Endothelial cell of umbilical vein (primary cell): ENCODE measurements at regions not wholly inside any gene's neighbourhood (a gene's known extent, or its start where the extent isn't known, plus 50 kb on each side); places are given as distances from the start of the nearest gene placed in this dataset.

Source experiments
- BruUV-seq: library from RNA; stranded (reverse); fragments of 400-500 nt; replicated peaks from 2 replicates; lab custom pipeline; 2021; lab: Mats Ljungman, UMichigan
- CTCF ChIA-PET: fragments of 300-600, 350-600 bp; sonication (Branson Sonifier 250); formaldehyde crosslinking; loops from one replicate; lab custom pipeline; 2021; ENCODE audit warnings: antibody characterized with exemption, inconsistent platforms; lab: Charles Lee
- POLR2A ChIA-PET: fragments of 300-600, 350-600 bp; sonication (Branson Sonifier 250); formaldehyde crosslinking; loops from one replicate; lab custom pipeline; 2021; ENCODE audit warnings: antibody characterized with exemption, inconsistent platforms; lab: Charles Lee
- DNase-seq: peaks from one replicate; pipeline ENCODE4 v3.0.0-alpha.2; 2011; ENCODE audit warnings: low read depth, low spot score
- FAIRE-seq: peaks from 2 replicates; lab custom pipeline; 2011; peaks lifted over from hg19 to GRCh38; lab: Jason Lieb, UNC
- H2AFZ ChIP-seq: 2 replicates; pipeline ENCODE4 v1.6.0; 2012; ENCODE audit warnings: low read depth, low read length, control low read depth, inconsistent platforms
- H3K27ac ChIP-seq: 2 replicates; pipeline ENCODE4 v1.5.1; 2011; ENCODE audit warnings: low read depth, mild to moderate bottlenecking, control low read depth, low read length, moderate library complexity; ENCODE audit not compliant: insufficient read depth
- H3K27me3 ChIP-seq, 2 experiments: 2 replicates each; pipeline versions ENCODE4 v1.6.0 to v1.6.1; 2011; ENCODE audit warnings: low read length in 2 of 2, mixed read lengths in 1 of 2; ENCODE audit not compliant: control insufficient read depth in 2 of 2, insufficient read depth in 2 of 2
- H3K36me3 ChIP-seq, 2 experiments: 2 replicates in 1 of 2; 3 replicates in 1 of 2; pipeline ENCODE4 v1.5.1; 2011; ENCODE audit warnings: low read length in 2 of 2, mild to moderate bottlenecking in 1 of 2, moderate library complexity in 1 of 2; ENCODE audit not compliant: control insufficient read depth in 2 of 2, insufficient read depth in 2 of 2; ENCODE audit errors: extremely low read depth in 1 of 2
- H3K4me1 ChIP-seq: 3 replicates; pipeline ENCODE4 v1.5.1; 2011; ENCODE audit warnings: mild to moderate bottlenecking, low read length; ENCODE audit not compliant: control insufficient read depth, insufficient read depth; ENCODE audit errors: extremely low read depth
- H3K4me2 ChIP-seq: 2 replicates; pipeline ENCODE4 v1.6.1; 2011; ENCODE audit warnings: low read length, control low read depth, mixed read lengths; ENCODE audit not compliant: insufficient read depth
- H3K4me3 ChIP-seq, 3 experiments: fragments of 200-600 bp in 1 of 3; sonication (generic), shearing (Covaris generic) in 1 of 3; replicated peaks in 1 of 3; 2 replicates each; pipeline ENCODE4 v1.5.1; 2011 to 2016; ENCODE audit warnings: control low read depth in 3 of 3, low read length in 3 of 3, mild to moderate bottlenecking in 2 of 3, inconsistent platforms in 1 of 3, low read depth in 1 of 3, moderate library complexity in 1 of 3; ENCODE audit not compliant: insufficient read depth in 1 of 3
- H3K79me2 ChIP-seq: 2 replicates; pipeline ENCODE4 v1.6.0; 2012; ENCODE audit warnings: low read length, inconsistent platforms; ENCODE audit not compliant: control insufficient read depth, insufficient read depth
- H3K9ac ChIP-seq: replicated peaks from 2 replicates; pipeline ENCODE3; 2011; ENCODE audit warnings: low read length, control low read depth; ENCODE audit not compliant: insufficient read depth; ENCODE audit errors: extremely low read depth
- H3K9me1 ChIP-seq: replicated peaks from 3 replicates; pipeline ENCODE4 v1.6.0; 2011; ENCODE audit warnings: mild to moderate bottlenecking, low read length; ENCODE audit not compliant: control insufficient read depth, insufficient read depth; ENCODE audit errors: extremely low read depth
- H3K9me3 ChIP-seq: replicated peaks from 2 replicates; pipeline ENCODE4 v1.5.1; 2012; ENCODE audit warnings: low read length, inconsistent platforms; ENCODE audit not compliant: control insufficient read depth, insufficient read depth
- H4K20me1 ChIP-seq: replicated peaks from 2 replicates; pipeline ENCODE3; 2011; ENCODE audit warnings: mild to moderate bottlenecking, low read length; ENCODE audit not compliant: control insufficient read depth, insufficient read depth; ENCODE audit errors: extremely low read depth
- EZH2 ChIP-seq: IDR thresholded peaks from 2 replicates; pipeline ENCODE4 v1.6.1; 2012; ENCODE audit warnings: borderline replicate concordance, low read depth, mild to moderate bottlenecking, moderate library complexity, low read length, inconsistent platforms; ENCODE audit not compliant: severe bottlenecking
- FOS ChIP-seq: IDR thresholded peaks from 2 replicates; pipeline ENCODE4 v1.6.1; 2011; ENCODE audit warnings: mild to moderate bottlenecking, low read length, moderate library complexity, borderline replicate concordance; ENCODE audit not compliant: insufficient read depth
- GATA2 ChIP-seq: IDR thresholded peaks from 2 replicates; pipeline ENCODE4 v1.7.0; 2011; ENCODE audit warnings: low read depth, mild to moderate bottlenecking, moderate library complexity, mixed read lengths, low read length; ENCODE audit not compliant: insufficient read length, insufficient read depth
- JUN ChIP-seq: IDR thresholded peaks from 2 replicates; pipeline ENCODE4 v1.6.1; 2011; ENCODE audit warnings: borderline replicate concordance, low read depth; ENCODE audit not compliant: insufficient read length, insufficient read depth
- MAX ChIP-seq: IDR thresholded peaks from 2 replicates; pipeline ENCODE4 v1.6.1; 2011; ENCODE audit not compliant: insufficient read depth, insufficient read length
- MYC ChIP-seq: IDR thresholded peaks from one replicate; pipeline ENCODE4 v1.6.1; 2011; ENCODE audit warnings: mild to moderate bottlenecking, low read depth, low read length
- POLR2A ChIP-seq: IDR thresholded peaks from 2 replicates; pipeline ENCODE4 v1.6.1; 2012; ENCODE audit warnings: low read depth, mild to moderate bottlenecking, control low read depth, low read length
- POLR2AphosphoS5 ChIP-seq: IDR thresholded peaks from 2 replicates; pipeline ENCODE4 v1.6.1; 2012; ENCODE audit warnings: low read depth, mild to moderate bottlenecking, control low read depth, low read length, moderate library complexity; ENCODE audit not compliant: insufficient read depth
- dilution Hi-C: fragments of 300-500 bp; cut with MboI; formaldehyde crosslinking; loops from one replicate; pipeline ENCODE4 v1.15.0; 2019; ENCODE audit warnings: low sequenced_read_pairs; ENCODE audit not compliant: extremely low pct_ligation_motif_present
- intact Hi-C: fragments of 100-400 bp; cut with micrococcal nuclease; formaldehyde crosslinking; loops from one replicate; pipeline ENCODE4 v1.10.0; 2022
- TF ChIP-seq, protein P1 (sequence below), 2 donors: IDR thresholded peaks; 1 replicate in 1 of 2; 2 replicates in 1 of 2; pipeline ENCODE4 v1.5.1; 2011; ENCODE audit warnings: low read length in 2 of 2, mild to moderate bottlenecking in 2 of 2, moderate library complexity in 2 of 2, control low read depth in 1 of 2, inconsistent platforms in 1 of 2, low read depth in 1 of 2; ENCODE audit not compliant: insufficient read depth in 1 of 2; ENCODE audit errors: extremely low read depth in 1 of 2

- Histone ChIP-seq H3K9me1 (no peaks in the 10 kb centered on the region), H3K9me3 (no peaks in the 10 kb centered on the region), H2AFZ (no peak overlapping the region), H3K79me2 (no peaks in the 10 kb centered on the region), H3K4me2 (no peak overlapping the region), H3K4me3 (no peak overlapping the region), H4K20me1 (no peaks in the 10 kb centered on the region), H3K4me1 (no peaks in the 10 kb centered on the region), H3K27ac (no peak overlapping the region), H3K27me3 (no peaks in the 10 kb centered on the region), H3K36me3 (no peaks in the 10 kb centered on the region), H3K9ac (no peak overlapping the region)
- DNase-seq (no peak), FAIRE-seq (no peak)
- BruUV-seq = no TSS peak
- dilution Hi-C loops (no loop called here), intact Hi-C loops (no loop called here)
- TF ChIP-seq POLR2A (no peak), EZH2 (no peak), MYC (no peak), MAX (no peak), GATA2 (no peak), POLR2AphosphoS5 (no peak), JUN (no peak), FOS (no peak)
- TF ChIP-seq, protein P1, sequence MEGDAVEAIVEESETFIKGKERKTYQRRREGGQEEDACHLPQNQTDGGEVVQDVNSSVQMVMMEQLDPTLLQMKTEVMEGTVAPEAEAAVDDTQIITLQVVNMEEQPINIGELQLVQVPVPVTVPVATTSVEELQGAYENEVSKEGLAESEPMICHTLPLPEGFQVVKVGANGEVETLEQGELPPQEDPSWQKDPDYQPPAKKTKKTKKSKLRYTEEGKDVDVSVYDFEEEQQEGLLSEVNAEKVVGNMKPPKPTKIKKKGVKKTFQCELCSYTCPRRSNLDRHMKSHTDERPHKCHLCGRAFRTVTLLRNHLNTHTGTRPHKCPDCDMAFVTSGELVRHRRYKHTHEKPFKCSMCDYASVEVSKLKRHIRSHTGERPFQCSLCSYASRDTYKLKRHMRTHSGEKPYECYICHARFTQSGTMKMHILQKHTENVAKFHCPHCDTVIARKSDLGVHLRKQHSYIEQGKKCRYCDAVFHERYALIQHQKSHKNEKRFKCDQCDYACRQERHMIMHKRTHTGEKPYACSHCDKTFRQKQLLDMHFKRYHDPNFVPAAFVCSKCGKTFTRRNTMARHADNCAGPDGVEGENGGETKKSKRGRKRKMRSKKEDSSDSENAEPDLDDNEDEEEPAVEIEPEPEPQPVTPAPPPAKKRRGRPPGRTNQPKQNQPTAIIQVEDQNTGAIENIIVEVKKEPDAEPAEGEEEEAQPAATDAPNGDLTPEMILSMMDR (IDR thresholded peaks at IDR 0.05; ENCODE audit: extremely low read depth in 1 of 2, insufficient read depth in 1 of 2, low read depth in 1 of 2, low read length in 2 of 2) = no peak
- ChIA-PET POLR2A (no interaction called here), CTCF (no interaction called here)
Observed at GRCh38 chr1:181341026-181341632, 142.2 kb upstream of the CACNA1E start.
